IPS DF 19.7 (cell line): ENCODE measurements at regions not wholly inside any gene's neighbourhood (a gene's known extent, or its start where the extent isn't known, plus 50 kb on each side); places are given as distances from the start of the nearest gene placed in this dataset.

ENCODE experiments used
- DNase-seq: peaks from one replicate; pipeline ENCODE4 v3.0.0-alpha.2; 2013; ENCODE audit warnings: low read depth, low spot score

- DNase-seq = no peak
Observed at GRCh38 chr11:28619846-28620540, 511.8 kb downstream of the METTL15 start.

- DNase-seq = no peak
Observed at GRCh38 chr11:28618416-28618815, 510.2 kb downstream of the METTL15 start.

GRCh38 chr11:28616160-28616965 is 508.2 kb downstream of the METTL15 start:
- DNase-seq = no peak

GRCh38 chr11:28615542-28615941 is 507.4 kb downstream of the METTL15 start:
- DNase-seq = no peak

GRCh38 chr11:28606930-28607329 is 498.7 kb downstream of the METTL15 start:
- no peak for DNase-seq

- DNase-seq = no peak
Observed at GRCh38 chr11:28599656-28600055, 491.5 kb downstream of the METTL15 start.

- DNase-seq = no peak
Observed at GRCh38 chr11:28598531-28598930, 490.3 kb downstream of the METTL15 start.

- DNase-seq = no peak
Observed at GRCh38 chr11:28596816-28597215, 488.6 kb downstream of the METTL15 start.

- DNase-seq = no peak
Observed at GRCh38 chr11:28592141-28592540, 484.0 kb downstream of the METTL15 start.

- DNase-seq = no peak
Observed at GRCh38 chr11:28584992-28585391, 476.8 kb downstream of the METTL15 start.

GRCh38 chr11:28582506-28582905 is 474.3 kb downstream of the METTL15 start:
- no peak for DNase-seq

GRCh38 chr11:28581286-28582242 is 473.4 kb downstream of the METTL15 start:
- DNase-seq = no peak

GRCh38 chr11:28571371-28571770 is 463.2 kb downstream of the METTL15 start:
- DNase-seq = no peak

- no peak for DNase-seq
Observed at GRCh38 chr11:28569106-28569505, 460.9 kb downstream of the METTL15 start.

GRCh38 chr11:28566339-28567089 is 458.3 kb downstream of the METTL15 start:
- DNase-seq = peak; percentile 70

GRCh38 chr11:28559492-28559891 is 451.3 kb downstream of the METTL15 start:
- no peak for DNase-seq

GRCh38 chr11:28547321-28547741 is 439.1 kb downstream of the METTL15 start:
- DNase-seq = no peak

GRCh38 chr11:28545536-28545935 is 437.3 kb downstream of the METTL15 start:
- DNase-seq = no peak

- no peak for DNase-seq
Observed at GRCh38 chr11:28542561-28542960, 434.4 kb downstream of the METTL15 start.

GRCh38 chr11:28539239-28540030 is 431.2 kb downstream of the METTL15 start:
- no peak for DNase-seq
